KMS-11 (cell line): ENCODE measurements at regions not wholly inside any gene's neighbourhood (a gene's known extent, or its start where the extent isn't known, plus 50 kb on each side); places are given as distances from the start of the nearest gene placed in this dataset.

Experiments
- H2AFZ ChIP-seq: fragments of 200-600 bp; sonication (generic); 2 replicates; pipeline ENCODE4 v1.6.1; 2016; ENCODE audit warnings: antibody characterized with exemption, mixed run types, low read depth
- H3K27ac ChIP-seq: fragments of 200-600 bp; sonication (generic); 2 replicates; pipeline ENCODE4 v1.6.1; 2016; ENCODE audit warnings: mild to moderate bottlenecking, mixed run types
- H3K27me3 ChIP-seq: fragments of 200-600 bp; sonication (generic); 2 replicates; pipeline ENCODE4 v1.6.1; 2017; ENCODE audit warnings: mild to moderate bottlenecking, low read depth, mixed run types, moderate library complexity; ENCODE audit not compliant: insufficient read depth
- H3K36me3 ChIP-seq: fragments of 200-600 bp; sonication (generic); 2 replicates; pipeline ENCODE4 v1.6.1; 2017; ENCODE audit warnings: mild to moderate bottlenecking, mixed run types; ENCODE audit not compliant: insufficient read depth
- H3K4me1 ChIP-seq: fragments of 200-600 bp; sonication (generic); 2 replicates; pipeline ENCODE4 v1.6.1; 2016; ENCODE audit warnings: mild to moderate bottlenecking, low read depth, mixed run types; ENCODE audit not compliant: poor library complexity, severe bottlenecking
- H3K4me2 ChIP-seq: fragments of 200-600 bp; sonication (generic); 2 replicates; pipeline ENCODE4 v1.7.0; 2016; ENCODE audit warnings: mild to moderate bottlenecking, mixed run types
- H3K4me3 ChIP-seq: fragments of 200-600 bp; sonication (generic); IDR thresholded peaks from 2 replicates; pipeline ENCODE4 v1.6.1; 2017; ENCODE audit warnings: low read depth, low read length, mixed read lengths; ENCODE audit not compliant: insufficient read depth
- H3K79me2 ChIP-seq: fragments of 200-600 bp; sonication (generic); 2 replicates; pipeline ENCODE4 v1.6.1; 2016; ENCODE audit warnings: low read depth, mixed run types; ENCODE audit not compliant: insufficient read depth
- H3K9ac ChIP-seq: fragments of 200-600 bp; sonication (generic); 2 replicates; pipeline ENCODE4 v1.6.1; 2016; ENCODE audit warnings: mild to moderate bottlenecking, mixed run types
- H4K20me1 ChIP-seq: fragments of 200-600 bp; sonication (generic); 2 replicates; pipeline ENCODE4 v1.6.1; 2016; ENCODE audit warnings: mild to moderate bottlenecking, mixed run types; ENCODE audit not compliant: insufficient read depth
- TF ChIP-seq, protein P1 (sequence below): fragments of 200-600 bp; sonication (generic); conservative IDR thresholded peaks from 2 replicates; pipeline ENCODE4 v1.6.1; 2017; ENCODE audit warnings: low read depth, mild to moderate bottlenecking, antibody characterized with exemption, low read length, moderate library complexity, mixed read lengths

DNA sequence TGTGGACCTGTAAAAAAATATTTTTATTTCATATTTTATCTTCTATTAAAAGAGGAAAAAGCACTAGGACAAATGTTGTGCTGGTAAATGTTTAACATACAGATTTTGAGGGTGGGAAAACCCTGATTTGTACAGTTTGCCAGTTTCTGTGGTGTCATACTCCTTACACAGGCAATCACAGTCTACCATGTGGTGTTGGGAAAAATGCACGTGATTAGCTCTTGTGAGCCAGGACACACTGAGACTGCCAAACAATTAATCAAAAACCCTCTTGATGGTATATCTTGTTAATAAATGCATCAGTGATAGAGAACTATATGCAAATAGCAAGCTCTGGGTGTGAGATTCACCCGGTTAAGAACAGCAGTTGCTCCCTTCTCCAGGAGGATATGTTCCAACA lies 136.5 kb upstream of the ZC3H11B start:
- TF ChIP-seq, protein P1, sequence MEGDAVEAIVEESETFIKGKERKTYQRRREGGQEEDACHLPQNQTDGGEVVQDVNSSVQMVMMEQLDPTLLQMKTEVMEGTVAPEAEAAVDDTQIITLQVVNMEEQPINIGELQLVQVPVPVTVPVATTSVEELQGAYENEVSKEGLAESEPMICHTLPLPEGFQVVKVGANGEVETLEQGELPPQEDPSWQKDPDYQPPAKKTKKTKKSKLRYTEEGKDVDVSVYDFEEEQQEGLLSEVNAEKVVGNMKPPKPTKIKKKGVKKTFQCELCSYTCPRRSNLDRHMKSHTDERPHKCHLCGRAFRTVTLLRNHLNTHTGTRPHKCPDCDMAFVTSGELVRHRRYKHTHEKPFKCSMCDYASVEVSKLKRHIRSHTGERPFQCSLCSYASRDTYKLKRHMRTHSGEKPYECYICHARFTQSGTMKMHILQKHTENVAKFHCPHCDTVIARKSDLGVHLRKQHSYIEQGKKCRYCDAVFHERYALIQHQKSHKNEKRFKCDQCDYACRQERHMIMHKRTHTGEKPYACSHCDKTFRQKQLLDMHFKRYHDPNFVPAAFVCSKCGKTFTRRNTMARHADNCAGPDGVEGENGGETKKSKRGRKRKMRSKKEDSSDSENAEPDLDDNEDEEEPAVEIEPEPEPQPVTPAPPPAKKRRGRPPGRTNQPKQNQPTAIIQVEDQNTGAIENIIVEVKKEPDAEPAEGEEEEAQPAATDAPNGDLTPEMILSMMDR, result no peak
- Histone ChIP-seq H3K4me2 (no peak overlapping the region), H2AFZ (no peak overlapping the region), H3K4me3 (no peak overlapping the region), H3K4me1 (no peaks in the 10 kb centered on the region), H3K27me3 (no peaks in the 10 kb centered on the region), H3K9ac (no peak overlapping the region), H3K36me3 (no peaks in the 10 kb centered on the region), H3K79me2 (no peaks in the 10 kb centered on the region), H4K20me1 (no peaks in the 10 kb centered on the region), H3K27ac (no peak overlapping the region)

DNA sequence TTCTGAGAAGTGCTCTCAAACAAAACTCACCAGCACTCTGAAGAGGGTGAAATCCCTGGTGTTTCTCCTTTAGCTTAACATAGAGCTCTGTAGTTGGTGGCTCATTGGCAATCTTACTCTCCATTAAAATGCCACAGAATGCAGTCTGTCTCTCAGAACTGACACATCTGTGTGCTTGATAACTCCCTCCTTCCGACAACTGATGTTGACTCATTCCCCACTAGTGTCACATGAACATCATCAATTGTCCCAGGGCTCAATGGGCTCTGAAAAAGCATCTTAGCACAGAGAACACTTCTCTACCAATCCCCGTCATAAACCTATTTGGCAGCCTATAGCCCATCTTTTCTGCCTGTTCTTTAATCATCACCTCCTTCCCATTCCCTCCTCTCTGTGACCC lies 133.2 kb upstream of the ZC3H11B start:
- Histone ChIP-seq H3K4me3 (no peak overlapping the region), H3K36me3 (no peaks in the 10 kb centered on the region), H2AFZ (no peak overlapping the region), H3K9ac (no peak overlapping the region), H3K27ac (no peak overlapping the region), H3K4me2 (no peak overlapping the region), H3K27me3 (no peaks in the 10 kb centered on the region), H3K4me1 (no peaks in the 10 kb centered on the region), H3K79me2 (no peaks in the 10 kb centered on the region), H4K20me1 (no peaks in the 10 kb centered on the region)
- TF ChIP-seq, protein P1, result no peak

DNA sequence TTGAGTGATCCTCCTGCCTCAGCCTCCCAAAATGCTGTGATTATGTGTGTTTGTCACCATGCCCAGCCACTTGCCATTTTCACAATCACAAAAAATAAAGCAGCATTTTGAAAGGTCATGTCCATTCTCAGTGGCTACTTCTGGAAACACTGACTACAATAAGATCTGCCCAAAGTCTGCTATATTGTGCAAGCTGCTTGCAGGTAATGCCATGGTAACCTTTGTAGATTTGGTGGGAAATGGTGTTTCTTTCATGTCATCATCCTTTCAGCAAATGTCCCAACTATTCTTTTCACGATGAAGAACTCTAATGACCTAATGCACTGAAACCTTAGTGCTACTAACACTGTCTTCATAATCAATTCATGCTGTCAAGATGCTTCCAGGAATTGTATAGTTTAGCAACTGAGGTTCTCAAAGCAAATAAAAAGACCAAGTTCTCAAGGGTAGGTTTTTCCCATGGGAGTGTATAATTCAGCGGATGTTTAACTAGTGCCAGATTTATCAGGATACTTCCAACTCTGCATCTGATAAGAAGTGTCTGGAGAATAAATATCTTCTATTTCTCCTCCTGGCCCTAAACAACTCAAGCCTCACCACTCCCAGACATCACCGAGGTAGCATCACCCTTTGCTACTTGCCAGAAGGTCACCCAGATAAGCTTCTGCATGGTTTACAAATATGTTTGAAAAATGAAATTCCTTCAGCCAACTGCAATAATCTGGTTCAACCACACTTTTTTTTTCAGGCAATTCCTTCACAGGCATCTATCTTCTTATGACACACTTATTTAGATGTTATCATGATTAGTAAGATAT lies 132.0 kb upstream of the ZC3H11B start:
- Histone ChIP-seq H3K27ac (no peak overlapping the region), H3K27me3 (no peaks in the 10 kb centered on the region), H2AFZ (no peak overlapping the region), H4K20me1 (no peaks in the 10 kb centered on the region), H3K4me3 (no peak overlapping the region), H3K4me2 (no peak overlapping the region), H3K79me2 (no peaks in the 10 kb centered on the region), H3K4me1 (no peaks in the 10 kb centered on the region), H3K9ac (no peak overlapping the region), H3K36me3 (no peaks in the 10 kb centered on the region)
- TF ChIP-seq, protein P1, result no peak

DNA sequence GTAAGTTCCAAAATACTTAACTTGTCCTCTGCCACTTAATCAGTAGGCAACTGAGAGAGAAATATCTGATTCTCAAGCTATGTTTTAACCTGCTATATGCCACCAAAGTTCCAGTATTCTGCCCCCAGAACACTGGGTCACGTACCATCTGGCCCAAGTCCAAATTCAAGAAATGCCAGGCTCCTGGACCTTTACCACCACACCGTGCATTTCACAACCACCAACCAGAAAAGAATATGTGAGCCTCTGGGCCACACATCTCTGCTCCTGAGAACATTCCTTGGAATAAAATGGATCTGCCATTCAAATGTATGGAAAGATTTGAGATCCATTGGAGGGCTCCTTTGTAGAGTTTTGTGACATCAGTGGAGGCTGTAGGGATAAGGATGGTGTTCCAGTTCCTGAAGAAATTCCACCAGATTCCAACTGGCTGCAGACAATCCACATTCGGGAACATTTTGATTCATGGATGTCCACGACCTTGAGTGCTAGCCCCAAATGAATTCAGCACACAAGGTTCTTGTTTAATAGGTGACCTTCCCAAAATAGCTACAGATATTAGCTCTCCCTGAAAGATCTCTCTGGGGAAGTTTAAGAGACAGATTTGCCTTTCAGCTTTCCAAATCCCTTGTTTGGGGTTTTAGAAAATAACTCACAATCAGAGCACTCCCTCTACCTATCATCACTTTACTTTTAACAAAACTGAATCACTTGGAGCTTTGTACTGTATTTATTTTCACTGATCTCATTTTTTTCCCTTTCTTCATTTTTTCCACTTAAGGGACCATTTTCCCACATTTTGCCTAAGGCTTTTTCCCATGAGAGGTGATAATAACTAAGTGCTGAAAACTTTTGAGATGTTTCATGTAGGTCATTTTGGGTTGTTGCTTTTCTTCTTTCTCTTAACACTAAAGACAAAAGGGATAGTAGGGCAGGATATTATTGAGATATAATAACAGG lies 128.4 kb upstream of the ZC3H11B start:
- H3K4me1 ChIP-seq, result no peaks in the 10 kb centered on the region
- no peaks in the 10 kb centered on the region for H3K36me3 ChIP-seq
- H3K27ac ChIP-seq, result no peak overlapping the region
- no peak overlapping the region for H2AFZ ChIP-seq
- no peak overlapping the region for H3K4me2 ChIP-seq
- TF ChIP-seq, protein P1, result no peak
- no peaks in the 10 kb centered on the region for H4K20me1 ChIP-seq
- H3K79me2 ChIP-seq, result no peaks in the 10 kb centered on the region
- H3K27me3 ChIP-seq, result no peaks in the 10 kb centered on the region
- no peak overlapping the region for H3K9ac ChIP-seq
- H3K4me3 ChIP-seq, result no peak overlapping the region
